ENCODE measurements at regions not wholly inside any gene's neighbourhood (a gene's known extent, or its start where the extent isn't known, plus 50 kb on each side); places are given as distances from the start of the nearest gene placed in this dataset.

- Histone ChIP-seq H3K4me3 (ENCODE audit: low read length) (no peak overlapping the region), H3K9me2 (replicated peaks; ENCODE audit: insufficient read depth, low read length) (no peaks in the 10 kb centered on the region), H3K9ac (ENCODE audit: low read length) (no peak overlapping the region)
Measured at GRCh38 chr6:54467384-54467783, 159.1 kb downstream of the TINAG start.

GRCh38 chr6:54473328-54473727 lies 165.1 kb downstream of the TINAG start:
- H3K4me3 ChIP-seq (ENCODE audit: low read length), result no peak overlapping the region
- DNase-seq, result no peak
- no peaks in the 10 kb centered on the region for H3K27me3 ChIP-seq (ENCODE audit: low read length)
- H2AFZ ChIP-seq (ENCODE audit: low read length), result no peak overlapping the region
- peaks cover 13% of the 10 kb centered on the region; the same call in 1 of the 2 replicates for H3K9me3 ChIP-seq (ENCODE audit: low read length)
- no peaks in the 10 kb centered on the region for H3K4me1 ChIP-seq (ENCODE audit: low read length)
- H3K79me2 ChIP-seq (ENCODE audit: low read length), result no peaks in the 10 kb centered on the region
- no peak overlapping the region for H3K27ac ChIP-seq (ENCODE audit: low read length)
- H3K4me2 ChIP-seq (ENCODE audit: low read depth, low read length, poor library complexity, severe bottlenecking), result no peak overlapping the region
- no peak overlapping the region for H3K9ac ChIP-seq (ENCODE audit: low read length)
- H3K9me2 ChIP-seq (replicated peaks; ENCODE audit: insufficient read depth, low read length), result no peaks in the 10 kb centered on the region
- H3K36me3 ChIP-seq (ENCODE audit: insufficient read depth, low read length), result no peaks in the 10 kb centered on the region
- H4K20me1 ChIP-seq (ENCODE audit: insufficient read depth, low read depth, low read length), result no peaks in the 10 kb centered on the region

More at GRCh38 chr6:54467384-54467783, 159.1 kb downstream of the TINAG start:
- H3K36me3 ChIP-seq (ENCODE audit: insufficient read depth, low read length), result no peaks in the 10 kb centered on the region
- H3K4me1 ChIP-seq (ENCODE audit: low read length), result no peaks in the 10 kb centered on the region
- H2AFZ ChIP-seq (ENCODE audit: low read length), result no peak overlapping the region
- DNase-seq, result no peak
- no peaks in the 10 kb centered on the region for H3K27me3 ChIP-seq (ENCODE audit: low read length)
- H3K27ac ChIP-seq (ENCODE audit: low read length), result no peak overlapping the region
- no peaks in the 10 kb centered on the region for H3K79me2 ChIP-seq (ENCODE audit: low read length)
- no peak overlapping the region for H3K4me2 ChIP-seq (ENCODE audit: low read depth, low read length, poor library complexity, severe bottlenecking)
- peaks cover 13% of the 10 kb centered on the region; the same call in 1 of the 2 replicates for H3K9me3 ChIP-seq (ENCODE audit: low read length)
- H4K20me1 ChIP-seq (ENCODE audit: insufficient read depth, low read depth, low read length), result no peaks in the 10 kb centered on the region

DNA sequence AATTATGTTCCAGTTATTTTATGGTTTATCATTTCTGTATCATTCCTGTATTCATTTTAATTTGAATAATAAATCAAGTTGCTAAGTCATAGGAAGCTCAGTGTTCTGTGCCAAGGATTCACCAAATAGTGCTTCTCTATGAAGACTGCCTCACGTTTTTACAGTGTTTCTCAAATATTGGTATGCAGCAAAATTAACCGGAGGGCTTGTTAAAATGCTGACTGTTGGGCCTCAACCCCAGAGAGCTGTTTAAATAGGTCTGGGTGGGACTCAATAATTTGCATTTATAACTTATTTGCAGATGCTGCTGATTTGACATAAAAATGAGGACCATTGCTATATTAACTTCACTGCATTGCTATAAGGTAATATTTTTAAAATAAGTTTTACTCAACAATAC lies 166.7 kb downstream of the TINAG start:
- no peaks in the 10 kb centered on the region for H3K36me3 ChIP-seq (ENCODE audit: insufficient read depth, low read length)
- H3K4me1 ChIP-seq (ENCODE audit: low read length), result no peaks in the 10 kb centered on the region
- no peaks in the 10 kb centered on the region for H4K20me1 ChIP-seq (ENCODE audit: insufficient read depth, low read depth, low read length)
- H3K9me2 ChIP-seq (replicated peaks; ENCODE audit: insufficient read depth, low read length), result no peaks in the 10 kb centered on the region
- no peak overlapping the region for H2AFZ ChIP-seq (ENCODE audit: low read length)
- H3K9me3 ChIP-seq (ENCODE audit: low read length), result peaks cover 16% of the 10 kb centered on the region
- no peaks in the 10 kb centered on the region for H3K79me2 ChIP-seq (ENCODE audit: low read length)
- H3K4me2 ChIP-seq (ENCODE audit: low read depth, low read length, poor library complexity, severe bottlenecking), result no peak overlapping the region
- H3K4me3 ChIP-seq (ENCODE audit: low read length), result no peak overlapping the region
- H3K27ac ChIP-seq (ENCODE audit: low read length), result no peak overlapping the region
- no peak overlapping the region for H3K9ac ChIP-seq (ENCODE audit: low read length)
- H3K27me3 ChIP-seq (ENCODE audit: low read length), result no peaks in the 10 kb centered on the region
- no peak for DNase-seq

DNA sequence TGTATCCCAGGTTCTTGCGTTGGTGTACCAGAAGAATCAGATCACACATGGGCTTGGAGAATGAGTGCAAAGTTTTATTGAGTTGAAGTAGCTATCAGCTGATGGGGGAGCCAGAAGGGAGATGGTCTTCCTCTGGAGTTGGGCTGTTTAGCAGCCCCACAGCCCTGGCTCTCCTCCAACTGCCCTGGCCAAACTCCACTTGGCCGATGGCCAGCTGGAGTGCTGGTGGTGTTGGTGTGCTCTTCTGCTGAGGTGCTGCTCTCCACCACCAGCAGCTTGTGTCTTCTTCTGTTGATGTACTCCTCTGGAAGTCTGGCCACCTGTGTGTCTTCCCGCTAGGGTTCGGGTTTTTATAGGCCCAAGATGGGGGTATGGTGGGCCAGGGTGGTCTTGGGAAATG lies 172.8 kb downstream of the TINAG start:
- no peak overlapping the region for H2AFZ ChIP-seq (ENCODE audit: low read length)
- no peaks in the 10 kb centered on the region for H3K4me1 ChIP-seq (ENCODE audit: low read length)
- H3K9me2 ChIP-seq (replicated peaks; ENCODE audit: insufficient read depth, low read length), result no peaks in the 10 kb centered on the region
- no peak overlapping the region for H3K27ac ChIP-seq (ENCODE audit: low read length)
- H3K27me3 ChIP-seq (ENCODE audit: low read length), result no peaks in the 10 kb centered on the region
- no peak overlapping the region for H3K9ac ChIP-seq (ENCODE audit: low read length)
- no peak for DNase-seq
- peaks cover 19% of the 10 kb centered on the region for H3K9me3 ChIP-seq (ENCODE audit: low read length)
- H3K36me3 ChIP-seq (ENCODE audit: insufficient read depth, low read length), result no peaks in the 10 kb centered on the region
- H4K20me1 ChIP-seq (ENCODE audit: insufficient read depth, low read depth, low read length), result no peaks in the 10 kb centered on the region
- no peaks in the 10 kb centered on the region for H3K79me2 ChIP-seq (ENCODE audit: low read length)
- H3K4me3 ChIP-seq (ENCODE audit: low read length), result no peak overlapping the region
- no peak overlapping the region for H3K4me2 ChIP-seq (ENCODE audit: low read depth, low read length, poor library complexity, severe bottlenecking)

GRCh38 chr6:54491431-54491830 lies 183.2 kb downstream of the TINAG start:
- no peak for DNase-seq
- no peaks in the 10 kb centered on the region for H4K20me1 ChIP-seq (ENCODE audit: insufficient read depth, low read depth, low read length)
- H3K9ac ChIP-seq (ENCODE audit: low read length), result no peak overlapping the region
- H3K27me3 ChIP-seq (ENCODE audit: low read length), result no peaks in the 10 kb centered on the region
- no peaks in the 10 kb centered on the region for H3K36me3 ChIP-seq (ENCODE audit: insufficient read depth, low read length)
- peaks cover 18% of the 10 kb centered on the region for H3K9me3 ChIP-seq (ENCODE audit: low read length)
- no peaks in the 10 kb centered on the region for H3K79me2 ChIP-seq (ENCODE audit: low read length)
- no peak overlapping the region for H2AFZ ChIP-seq (ENCODE audit: low read length)
- no peak overlapping the region for H3K27ac ChIP-seq (ENCODE audit: low read length)
- no peak overlapping the region for H3K4me2 ChIP-seq (ENCODE audit: low read depth, low read length, poor library complexity, severe bottlenecking)
- H3K9me2 ChIP-seq (replicated peaks; ENCODE audit: insufficient read depth, low read length), result no peaks in the 10 kb centered on the region
- no peak overlapping the region for H3K4me3 ChIP-seq (ENCODE audit: low read length)
- H3K4me1 ChIP-seq (ENCODE audit: low read length), result no peaks in the 10 kb centered on the region

- Histone ChIP-seq H4K20me1 (ENCODE audit: insufficient read depth, low read depth, low read length) (no peaks in the 10 kb centered on the region), H3K4me3 (ENCODE audit: low read length) (no peak overlapping the region), H2AFZ (ENCODE audit: low read length) (no peak overlapping the region), H3K27ac (ENCODE audit: low read length) (no peak overlapping the region), H3K9me3 (ENCODE audit: low read length) (peaks cover 12% of the 10 kb centered on the region), H3K27me3 (ENCODE audit: low read length) (no peaks in the 10 kb centered on the region), H3K79me2 (ENCODE audit: low read length) (no peaks in the 10 kb centered on the region), H3K9ac (ENCODE audit: low read length) (no peak overlapping the region), H3K4me2 (ENCODE audit: low read depth, low read length, poor library complexity, severe bottlenecking) (no peak overlapping the region), H3K9me2 (replicated peaks; ENCODE audit: insufficient read depth, low read length) (no peaks in the 10 kb centered on the region), H3K4me1 (ENCODE audit: low read length) (no peaks in the 10 kb centered on the region), H3K36me3 (ENCODE audit: insufficient read depth, low read length) (no peaks in the 10 kb centered on the region)
- DNase-seq, result no peak
Measured at GRCh38 chr6:54493138-54493537, 184.9 kb downstream of the TINAG start.

- no peak for DNase-seq
- H3K9ac ChIP-seq (ENCODE audit: low read length), result no peak overlapping the region
- no peak overlapping the region for H2AFZ ChIP-seq (ENCODE audit: low read length)
- H3K27ac ChIP-seq (ENCODE audit: low read length), result no peak overlapping the region
- no peaks in the 10 kb centered on the region for H4K20me1 ChIP-seq (ENCODE audit: insufficient read depth, low read depth, low read length)
- no peaks in the 10 kb centered on the region for H3K9me2 ChIP-seq (replicated peaks; ENCODE audit: insufficient read depth, low read length)
- H3K79me2 ChIP-seq (ENCODE audit: low read length), result no peaks in the 10 kb centered on the region
- peaks cover 11% of the 10 kb centered on the region; the same call in 1 of the 2 replicates for H3K9me3 ChIP-seq (ENCODE audit: low read length)
- H3K27me3 ChIP-seq (ENCODE audit: low read length), result no peaks in the 10 kb centered on the region
- H3K4me3 ChIP-seq (ENCODE audit: low read length), result no peak overlapping the region
- H3K4me2 ChIP-seq (ENCODE audit: low read depth, low read length, poor library complexity, severe bottlenecking), result no peak overlapping the region
- H3K36me3 ChIP-seq (ENCODE audit: insufficient read depth, low read length), result no peaks in the 10 kb centered on the region
- H3K4me1 ChIP-seq (ENCODE audit: low read length), result no peaks in the 10 kb centered on the region
Measured at GRCh38 chr6:54503144-54503543, 194.9 kb downstream of the TINAG start.

GRCh38 chr6:54515013-54515412 lies 206.8 kb downstream of the TINAG start:
- no peaks in the 10 kb centered on the region for H3K36me3 ChIP-seq (ENCODE audit: insufficient read depth, low read length)

DNA sequence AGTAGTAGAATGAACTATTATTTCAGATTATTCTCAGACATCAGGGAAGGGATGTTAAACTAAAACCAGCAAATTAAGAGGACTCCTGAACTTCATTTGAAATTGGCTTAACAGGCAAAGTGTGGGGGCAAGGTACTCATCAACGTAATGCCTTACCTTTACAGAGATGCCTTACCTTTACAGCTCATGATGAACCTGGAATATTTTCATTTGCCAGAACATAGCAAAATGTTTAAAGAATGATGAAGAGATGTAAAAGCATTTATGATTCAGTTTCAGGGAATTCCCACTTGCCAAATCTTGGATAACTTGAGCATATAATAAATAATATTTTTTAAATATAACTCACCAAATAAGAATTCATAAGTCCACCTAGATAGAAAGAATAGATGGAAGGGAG lies 207.5 kb downstream of the TINAG start:
- Histone ChIP-seq H3K4me1 (ENCODE audit: low read length) (no peaks in the 10 kb centered on the region), H3K9me2 (replicated peaks; ENCODE audit: insufficient read depth, low read length) (no peaks in the 10 kb centered on the region), H4K20me1 (ENCODE audit: insufficient read depth, low read depth, low read length) (no peaks in the 10 kb centered on the region), H3K36me3 (ENCODE audit: insufficient read depth, low read length) (no peaks in the 10 kb centered on the region), H3K4me3 (ENCODE audit: low read length) (no peak overlapping the region), H3K27ac (ENCODE audit: low read length) (no peak overlapping the region), H3K4me2 (ENCODE audit: low read depth, low read length, poor library complexity, severe bottlenecking) (no peak overlapping the region), H3K9ac (ENCODE audit: low read length) (no peak overlapping the region), H3K27me3 (ENCODE audit: low read length) (no peaks in the 10 kb centered on the region), H2AFZ (ENCODE audit: low read length) (no peak overlapping the region), H3K9me3 (ENCODE audit: low read length) (peaks cover 7% of the 10 kb centered on the region; the same call in 1 of the 2 replicates), H3K79me2 (ENCODE audit: low read length) (no peaks in the 10 kb centered on the region)
- DNase-seq, result no peak

More at GRCh38 chr6:54515013-54515412, 206.8 kb downstream of the TINAG start:
- H3K4me1 ChIP-seq (ENCODE audit: low read length), result no peaks in the 10 kb centered on the region
- H2AFZ ChIP-seq (ENCODE audit: low read length), result no peak overlapping the region
- no peaks in the 10 kb centered on the region for H3K9me2 ChIP-seq (replicated peaks; ENCODE audit: insufficient read depth, low read length)
- H4K20me1 ChIP-seq (ENCODE audit: insufficient read depth, low read depth, low read length), result no peaks in the 10 kb centered on the region
- no peaks in the 10 kb centered on the region for H3K79me2 ChIP-seq (ENCODE audit: low read length)
- H3K27ac ChIP-seq (ENCODE audit: low read length), result no peak overlapping the region
- H3K4me2 ChIP-seq (ENCODE audit: low read depth, low read length, poor library complexity, severe bottlenecking), result no peak overlapping the region
- no peak for DNase-seq
- H3K27me3 ChIP-seq (ENCODE audit: low read length), result no peaks in the 10 kb centered on the region
- H3K9me3 ChIP-seq (ENCODE audit: low read length), result peaks cover 7% of the 10 kb centered on the region; the same call in 1 of the 2 replicates
- H3K4me3 ChIP-seq (ENCODE audit: low read length), result no peak overlapping the region
- H3K9ac ChIP-seq (ENCODE audit: low read length), result no peak overlapping the region

All from Karpas-422 (cell line).